Smooth muscle cell (in vitro differentiated cells): ENCODE measurements at regions not wholly inside any gene's neighbourhood (a gene's known extent, or its start where the extent isn't known, plus 50 kb on each side); places are given as distances from the start of the nearest gene placed in this dataset.

Source experiments
- DNase-seq: peaks from one replicate; lab custom pipeline; 2025; ENCODE audit not compliant: unreplicated experiment; lab: John Stamatoyannopoulos, UW
- H2AFZ ChIP-seq: fragments of 200-600 bp; sonication (generic); 2 replicates; pipeline ENCODE4 v1.6.0; 2016; ENCODE audit warnings: antibody characterized with exemption, low read depth, mild to moderate bottlenecking
- H3F3A ChIP-seq: fragments of 200-600 bp; sonication (generic); 2 replicates; pipeline ENCODE4 v1.6.0; 2017; ENCODE audit warnings: antibody characterized with exemption, low read depth
- H3K27ac ChIP-seq: fragments of 200-600 bp; sonication (generic); 2 replicates; pipeline ENCODE4 v1.5.1; 2016; ENCODE audit warnings: low read depth, mild to moderate bottlenecking
- H3K27me3 ChIP-seq: fragments of 200-600 bp; sonication (generic); 2 replicates; pipeline ENCODE4 v1.6.1; 2016; ENCODE audit warnings: low read depth, mild to moderate bottlenecking
- H3K36me3 ChIP-seq: fragments of 200-600 bp; sonication (generic); 2 replicates; pipeline ENCODE4 v1.5.1; 2016; ENCODE audit warnings: low read depth
- H3K4me1 ChIP-seq: fragments of 200-600 bp; sonication (generic); 2 replicates; pipeline ENCODE4 v1.5.1; 2016; ENCODE audit warnings: low read depth
- H3K4me2 ChIP-seq: fragments of 200-600 bp; sonication (generic); 2 replicates; pipeline ENCODE4 v1.6.0; 2016; ENCODE audit warnings: mild to moderate bottlenecking
- H3K4me3 ChIP-seq: fragments of 200-600 bp; sonication (generic); 2 replicates; pipeline ENCODE4 v1.5.1; 2016; ENCODE audit warnings: mild to moderate bottlenecking
- H3K79me2 ChIP-seq: fragments of 200-600 bp; sonication (generic); 2 replicates; pipeline ENCODE4 v1.6.0; 2016; ENCODE audit warnings: low read depth, mild to moderate bottlenecking
- H3K9ac ChIP-seq: fragments of 200-600 bp; sonication (generic); 2 replicates; pipeline ENCODE4 v1.6.0; 2016; ENCODE audit warnings: low read depth
- H3K9me3 ChIP-seq: fragments of 200-600 bp; sonication (generic); replicated peaks from 2 replicates; pipeline ENCODE4 v1.5.1; 2016; ENCODE audit warnings: low read depth
- H4K20me1 ChIP-seq: fragments of 200-600 bp; sonication (generic); 2 replicates; pipeline ENCODE4 v1.6.0; 2016; ENCODE audit warnings: low read depth
- WGBS: methylation state at CpG from one replicate; pipeline ENCODE4 v1.1.7; 2016; ENCODE audit warnings: low lambda C conversion rate; 5-methylcytosine and 5-hydroxymethylcytosine counted together
- TF ChIP-seq, protein P1 (sequence below): fragments of 200-600 bp; sonication (generic); IDR thresholded peaks from 2 replicates; pipeline ENCODE4 v1.5.1; 2017; ENCODE audit warnings: borderline replicate concordance, mild to moderate bottlenecking, antibody characterized with exemption; ENCODE audit not compliant: insufficient read depth, poor library complexity, severe bottlenecking

DNA sequence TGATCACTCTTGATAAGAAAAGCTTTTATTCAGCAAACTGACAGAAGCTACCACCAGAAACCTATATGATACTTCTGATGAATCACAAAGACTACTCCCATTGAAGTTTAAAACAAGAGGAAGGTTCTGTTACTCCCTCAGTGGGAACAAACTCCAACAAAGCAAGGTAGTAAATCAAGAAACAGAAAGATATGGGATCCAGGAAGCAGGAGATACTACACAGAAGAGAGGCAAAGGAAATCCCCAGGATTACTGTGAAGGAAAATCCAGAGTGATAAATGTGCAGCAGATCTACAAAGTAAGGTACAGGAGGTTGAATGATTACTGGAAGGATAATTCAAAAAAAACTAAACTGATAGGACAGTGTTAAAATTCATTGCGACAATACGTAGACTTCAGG, 222.4 kb downstream of the HHIP start:
- Histone ChIP-seq H3K9me3 (no peaks in the 10 kb centered on the region), H3K79me2 (no peaks in the 10 kb centered on the region), H3K9ac (no peak overlapping the region), H3K4me1 (no peaks in the 10 kb centered on the region), H4K20me1 (no peaks in the 10 kb centered on the region), H3K4me2 (no peak overlapping the region), H2AFZ (no peak overlapping the region), H3K36me3 (no peaks in the 10 kb centered on the region), H3F3A (no peaks in the 10 kb centered on the region), H3K27ac (no peak overlapping the region), H3K27me3 (no peaks in the 10 kb centered on the region), H3K4me3 (no peak overlapping the region)
- TF ChIP-seq, protein P1, sequence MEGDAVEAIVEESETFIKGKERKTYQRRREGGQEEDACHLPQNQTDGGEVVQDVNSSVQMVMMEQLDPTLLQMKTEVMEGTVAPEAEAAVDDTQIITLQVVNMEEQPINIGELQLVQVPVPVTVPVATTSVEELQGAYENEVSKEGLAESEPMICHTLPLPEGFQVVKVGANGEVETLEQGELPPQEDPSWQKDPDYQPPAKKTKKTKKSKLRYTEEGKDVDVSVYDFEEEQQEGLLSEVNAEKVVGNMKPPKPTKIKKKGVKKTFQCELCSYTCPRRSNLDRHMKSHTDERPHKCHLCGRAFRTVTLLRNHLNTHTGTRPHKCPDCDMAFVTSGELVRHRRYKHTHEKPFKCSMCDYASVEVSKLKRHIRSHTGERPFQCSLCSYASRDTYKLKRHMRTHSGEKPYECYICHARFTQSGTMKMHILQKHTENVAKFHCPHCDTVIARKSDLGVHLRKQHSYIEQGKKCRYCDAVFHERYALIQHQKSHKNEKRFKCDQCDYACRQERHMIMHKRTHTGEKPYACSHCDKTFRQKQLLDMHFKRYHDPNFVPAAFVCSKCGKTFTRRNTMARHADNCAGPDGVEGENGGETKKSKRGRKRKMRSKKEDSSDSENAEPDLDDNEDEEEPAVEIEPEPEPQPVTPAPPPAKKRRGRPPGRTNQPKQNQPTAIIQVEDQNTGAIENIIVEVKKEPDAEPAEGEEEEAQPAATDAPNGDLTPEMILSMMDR = no peak
- DNase-seq = no peak
- 78% methylated on average over 2 of the region's 2 CpGs for WGBS

- Histone ChIP-seq H3K36me3 (no peaks in the 10 kb centered on the region), H3K4me1 (no peaks in the 10 kb centered on the region), H2AFZ (no peak overlapping the region), H3K4me3 (peak overlapping the region; percentile 2), H3K9ac (no peak overlapping the region), H3K79me2 (no peaks in the 10 kb centered on the region), H3K9me3 (no peaks in the 10 kb centered on the region), H3K4me2 (no peak overlapping the region), H3K27ac (no peak overlapping the region), H3K27me3 (no peaks in the 10 kb centered on the region), H4K20me1 (no peaks in the 10 kb centered on the region), H3F3A (no peaks in the 10 kb centered on the region)
- TF ChIP-seq, protein P1 = no peak
- DNase-seq = no peak
- WGBS = 58% methylated on average over 10 of the region's 10 CpGs
Observed at GRCh38 chr4:144872508-144873225, 225.3 kb downstream of the ANAPC10 start.

- TF ChIP-seq, protein P1 = no peak
- no peaks in the 10 kb centered on the region for H3K9me3 ChIP-seq
- WGBS = 96% methylated on average over 3 of the region's 3 CpGs
- no peak overlapping the region for H3K4me2 ChIP-seq
- no peaks in the 10 kb centered on the region for H3K27me3 ChIP-seq
- H4K20me1 ChIP-seq = no peaks in the 10 kb centered on the region
- H3K36me3 ChIP-seq = no peaks in the 10 kb centered on the region
- H3K9ac ChIP-seq = no peak overlapping the region
- no peak overlapping the region for H3K27ac ChIP-seq
- no peaks in the 10 kb centered on the region for H3K4me1 ChIP-seq
- no peak overlapping the region for H2AFZ ChIP-seq
- no peaks in the 10 kb centered on the region for H3K79me2 ChIP-seq
- H3K4me3 ChIP-seq = no peak overlapping the region
- H3F3A ChIP-seq = no peaks in the 10 kb centered on the region
- no peak for DNase-seq
Observed at GRCh38 chr4:144873226-144873990, 224.6 kb downstream of the ANAPC10 start.
